ENCODE measurements at regions not wholly inside any gene's neighbourhood (a gene's known extent, or its start where the extent isn't known, plus 50 kb on each side); places are given as distances from the start of the nearest gene placed in this dataset.

- no peak overlapping the region for H3K4me3 ChIP-seq (ENCODE audit: low read length)
- no peaks in the 10 kb centered on the region for H3K9me2 ChIP-seq (ENCODE audit: insufficient read depth, low read length)
- no peaks in the 10 kb centered on the region for H3K27me3 ChIP-seq (ENCODE audit: insufficient read depth, low read depth, low read length)
- H2AFZ ChIP-seq (ENCODE audit: low read depth, low read length), result no peak overlapping the region
- no peak overlapping the region for H3K9ac ChIP-seq (ENCODE audit: low read length)
- H3K4me2 ChIP-seq (ENCODE audit: low read length), result no peak overlapping the region
- H4K20me1 ChIP-seq (ENCODE audit: insufficient read depth), result no peaks in the 10 kb centered on the region
- no peak overlapping the region for H3K27ac ChIP-seq (ENCODE audit: low read length)
- no peaks in the 10 kb centered on the region for H3K9me3 ChIP-seq (ENCODE audit: low read length)
- no peaks in the 10 kb centered on the region for H3K36me3 ChIP-seq (ENCODE audit: insufficient read depth, low read length)
- H3K79me2 ChIP-seq (replicated peaks; ENCODE audit: insufficient read depth, low read length), result no peaks in the 10 kb centered on the region
- no peaks in the 10 kb centered on the region for H3F3A ChIP-seq (ENCODE audit: insufficient read depth, low read length, poor library complexity, severe bottlenecking)
- TF ChIP-seq RAD21 (conservative IDR thresholded peaks at IDR 0.05) (no peak), REST (IDR thresholded peaks at IDR 0.05; ENCODE audit: borderline replicate concordance) (no peak), EZH2 (IDR thresholded peaks at IDR 0.05; ENCODE audit: borderline replicate concordance, insufficient read depth, low read length, poor library complexity, severe bottlenecking) (no peak)
Observed at GRCh38 chr1:5755552-5756125, 236.6 kb downstream of the NPHP4 start.

- no peaks in the 10 kb centered on the region for H3F3A ChIP-seq (ENCODE audit: insufficient read depth, low read length, poor library complexity, severe bottlenecking)
- no peak overlapping the region for H3K4me2 ChIP-seq (ENCODE audit: low read length)
- H3K9me3 ChIP-seq (ENCODE audit: low read length), result no peaks in the 10 kb centered on the region
- no peak overlapping the region for H3K27ac ChIP-seq (ENCODE audit: low read length)
- no peak for TF ChIP-seq EZH2 (IDR thresholded peaks at IDR 0.05; ENCODE audit: borderline replicate concordance, insufficient read depth, low read length, poor library complexity, severe bottlenecking)
- TF ChIP-seq EP300 (conservative IDR thresholded peaks at IDR 0.05; ENCODE audit: poor library complexity, severe bottlenecking), result no peak
- TF ChIP-seq CTCF (IDR thresholded peaks at IDR 0.05; ENCODE audit: poor library complexity, severe bottlenecking), result no peak
- TF ChIP-seq POLR2AphosphoS5 (IDR thresholded peaks at IDR 0.05), result no peak
- TF ChIP-seq RAD21 (conservative IDR thresholded peaks at IDR 0.05), result no peak
- TF ChIP-seq SMC3 (conservative IDR thresholded peaks at IDR 0.05; ENCODE audit: poor library complexity), result no peak
- no peak for TF ChIP-seq TAF1 (IDR thresholded peaks at IDR 0.05; ENCODE audit: low read depth)
- TF ChIP-seq REST (IDR thresholded peaks at IDR 0.05; ENCODE audit: borderline replicate concordance), result no peak
- no peak for TF ChIP-seq MXI1 (conservative IDR thresholded peaks at IDR 0.05; ENCODE audit: poor library complexity, severe bottlenecking)
- H3K36me3 ChIP-seq (ENCODE audit: insufficient read depth, low read length), result no peaks in the 10 kb centered on the region
- no peak overlapping the region for H3K4me3 ChIP-seq (ENCODE audit: low read length)
- H3K27me3 ChIP-seq (ENCODE audit: insufficient read depth, low read depth, low read length), result no peaks in the 10 kb centered on the region
- no peak overlapping the region for H2AFZ ChIP-seq (ENCODE audit: low read depth, low read length)
- no peaks in the 10 kb centered on the region for H3K9me2 ChIP-seq (ENCODE audit: insufficient read depth, low read length)
- H4K20me1 ChIP-seq (ENCODE audit: insufficient read depth), result no peaks in the 10 kb centered on the region
- no peaks in the 10 kb centered on the region for H3K79me2 ChIP-seq (replicated peaks; ENCODE audit: insufficient read depth, low read length)
- H3K9ac ChIP-seq (ENCODE audit: low read length), result no peak overlapping the region
Observed at GRCh38 chr1:5754817-5755551, 237.2 kb downstream of the NPHP4 start.
